Esophagus squamous epithelium (tissue), 5 donors: ENCODE measurements at regions not wholly inside any gene's neighbourhood (a gene's known extent, or its start where the extent isn't known, plus 50 kb on each side); places are given as distances from the start of the nearest gene placed in this dataset.

Experiments used
- DNase-seq: peaks from one replicate; lab custom pipeline; 2025; lab: John Stamatoyannopoulos, UW
- H3K27ac ChIP-seq, 4 donors: fragments of 200-600 bp; sonication (generic); one replicate each; pipeline ENCODE4 v1.5.1; 2016 to 2019; ENCODE audit warnings: mild to moderate bottlenecking in 1 of 4
- H3K27me3 ChIP-seq, 4 donors: fragments of 200-600 bp; sonication (generic); 1 replicate in 3 of 4; 2 replicates in 1 of 4; pipeline versions ENCODE4 v1.5.1 to v1.6.0; 2017 to 2021; ENCODE audit warnings: antibody characterized with exemption in 1 of 4
- H3K36me3 ChIP-seq, 3 donors: fragments of 200-600 bp; sonication (generic); one replicate each; pipeline ENCODE4 v1.5.1; 2016 to 2019
- H3K4me1 ChIP-seq, 3 donors: fragments of 200-600 bp; sonication (generic); one replicate each; pipeline ENCODE4 v1.5.1; 2017 to 2019
- H3K4me3 ChIP-seq, 4 donors: fragments of 200-600 bp; sonication (generic); 1 replicate in 3 of 4; 2 replicates in 1 of 4; pipeline ENCODE4 v1.5.1; 2016 to 2019; ENCODE audit warnings: mild to moderate bottlenecking in 2 of 4, moderate library complexity in 1 of 4
- H3K9me3 ChIP-seq, 3 donors: fragments of 200-600 bp; sonication (generic); one replicate each; pipeline ENCODE4 v1.5.1; 2016 to 2019
- CTCF ChIP-seq, 6 experiments: fragments of 450-650 bp in 4 of 6; fragments of 200-600 bp in 2 of 6; sonication (generic) in 2 of 6; IDR thresholded peaks; one replicate each; pipeline ENCODE4 v1.5.1; 2016 to 2019; ENCODE audit warnings: antibody characterized with exemption in 6 of 6, mild to moderate bottlenecking in 4 of 6, moderate library complexity in 4 of 6
- POLR2A ChIP-seq, 4 donors: fragments of 450-650 bp; IDR thresholded peaks; one replicate each; pipeline ENCODE4 v1.6.1; 2017; ENCODE audit warnings: antibody characterized with exemption in 4 of 4, mild to moderate bottlenecking in 4 of 4, moderate library complexity in 3 of 4
- WGBS, 2 donors: methylation state at CpG; one replicate each; pipeline ENCODE4 v1.1.5; 2018; 5-methylcytosine and 5-hydroxymethylcytosine counted together
- intact Hi-C: fragments of 100-400 bp; cut with DNase I; formaldehyde crosslinking; loops from one replicate; pipeline ENCODE4 v1.15.0; 2022
- donor health status: DM: yes; HTN: yes; CAD: no.

GRCh38 chr6:119459207-119459974, 109.8 kb upstream of the MAN1A1 start:
- Histone ChIP-seq H3K27ac (no peak overlapping the region), H3K36me3 (no peaks in the 10 kb centered on the region), H3K27me3 (no peaks in the 10 kb centered on the region), H3K9me3 (no peaks in the 10 kb centered on the region), H3K4me1 (no peaks in the 10 kb centered on the region), H3K4me3 (no peak overlapping the region)
- intact Hi-C loops: no loop called here
- WGBS, 2 donors: 72 to 80% methylated on average over 6 of the region's 6 CpGs
- no peak for DNase-seq
- no peak for TF ChIP-seq POLR2A (IDR thresholded peaks at IDR 0.05)
- TF ChIP-seq CTCF (IDR thresholded peaks at IDR 0.05): no peak

GRCh38 chr6:119454714-119455113, 105.2 kb upstream of the MAN1A1 start:
- Histone ChIP-seq H3K4me3 (no peak overlapping the region), H3K9me3 (no peaks in the 10 kb centered on the region), H3K27ac (peak overlapping the region in 1 of 4 donors; percentile 42), H3K27me3 (no peaks in the 10 kb centered on the region), H3K4me1 (no peaks in the 10 kb centered on the region), H3K36me3 (no peaks in the 10 kb centered on the region)
- intact Hi-C loops: no loop called here
- DNase-seq: no peak
- WGBS, 2 donors: 68 to 69% methylated on average over 2 of the region's 2 CpGs
- TF ChIP-seq CTCF (IDR thresholded peaks at IDR 0.05) (no peak), POLR2A (IDR thresholded peaks at IDR 0.05) (no peak)

GRCh38 chr6:119453242-119454200, 104.0 kb upstream of the MAN1A1 start:
- Histone ChIP-seq H3K27ac (no peak overlapping the region), H3K4me3 (no peak overlapping the region), H3K4me1 (no peaks in the 10 kb centered on the region), H3K27me3 (no peaks in the 10 kb centered on the region), H3K9me3 (no peaks in the 10 kb centered on the region), H3K36me3 (no peaks in the 10 kb centered on the region)
- intact Hi-C loops: no loop called here
- 73 to 81% methylated on average over 6 of the region's 6 CpGs for WGBS, 2 donors
- no peak for DNase-seq
- TF ChIP-seq POLR2A (IDR thresholded peaks at IDR 0.05): no peak
- TF ChIP-seq CTCF (IDR thresholded peaks at IDR 0.05): no peak

- Histone ChIP-seq H3K4me3 (no peak overlapping the region), H3K36me3 (no peaks in the 10 kb centered on the region), H3K9me3 (no peaks in the 10 kb centered on the region), H3K4me1 (peaks cover 0 to 16% (median 11%) of the 10 kb centered on the region in 3 donors), H3K27ac (peak overlapping the region in 1 of 4 donors; percentile 45), H3K27me3 (no peaks in the 10 kb centered on the region)
- intact Hi-C loops: no loop called here
- no peak for TF ChIP-seq POLR2A (IDR thresholded peaks at IDR 0.05)
- TF ChIP-seq CTCF (IDR thresholded peaks at IDR 0.05): no peak
- 68 to 79% methylated on average over 6 of the region's 6 CpGs for WGBS, 2 donors
- DNase-seq: no peak
These were observed 100.0 kb upstream of the MAN1A1 start for GRCh38 chr6:119449331-119450156.
